SK-N-SH (cell line): ENCODE measurements at regions not wholly inside any gene's neighbourhood (a gene's known extent, or its start where the extent isn't known, plus 50 kb on each side); places are given as distances from the start of the nearest gene placed in this dataset.
A peak's percentile ranks its signal among the peaks of the same experiment; 100 is the strongest.

Experiments used
- CHD2 ChIP-seq: fragments of 150-350 bp; IDR thresholded peaks from 2 replicates; pipeline ENCODE4 v1.6.1; 2018; ENCODE audit warnings: low read length; ENCODE audit not compliant: partially characterized antibody
- EP300 ChIP-seq, 2 experiments: IDR thresholded peaks; 2 replicates each; pipeline versions ENCODE4 v1.4.0 to v1.6.1; 2012; ENCODE audit warnings: borderline replicate concordance in 1 of 2, low read depth in 1 of 2, low read length in 1 of 2
- MXI1 ChIP-seq: IDR thresholded peaks from 2 replicates; pipeline ENCODE4 v1.6.1; 2012; ENCODE audit warnings: mild to moderate bottlenecking, low read depth, low read length, improper control_type of control experiment
- NFIC ChIP-seq: IDR thresholded peaks from 2 replicates; pipeline ENCODE4 v1.4.0; 2012; ENCODE audit warnings: borderline replicate concordance
- RFX5 ChIP-seq: IDR thresholded peaks from 2 replicates; pipeline ENCODE4 v1.6.1; 2012; ENCODE audit warnings: mild to moderate bottlenecking, improper control_type of control experiment, low read length
- SMC3 ChIP-seq: IDR thresholded peaks from 2 replicates; pipeline ENCODE4 v1.6.1; 2012; ENCODE audit warnings: low read depth, low read length, improper control_type of control experiment
- TAF1 ChIP-seq: IDR thresholded peaks from 2 replicates; pipeline ENCODE4 v1.6.1; 2012; ENCODE audit warnings: low read depth, mild to moderate bottlenecking, low read length, moderate library complexity, borderline replicate concordance
- TEAD4 ChIP-seq: IDR thresholded peaks from 2 replicates; pipeline ENCODE4 v1.4.0; 2012; ENCODE audit warnings: mild to moderate bottlenecking, borderline replicate concordance; ENCODE audit not compliant: insufficient read depth
- TF ChIP-seq, protein P1 (sequence below): fragments of 200-600 bp; sonication (generic); IDR thresholded peaks from 2 replicates; pipeline ENCODE4 v1.6.1; 2017; ENCODE audit warnings: antibody characterized with exemption, mild to moderate bottlenecking, moderate library complexity
- TF ChIP-seq, protein P2 (sequence below): fragments of 150-350 bp; IDR thresholded peaks from 2 replicates; pipeline ENCODE4 v1.6.1; 2017; ENCODE audit warnings: antibody characterized with exemption, low read length, low read depth, borderline replicate concordance
- TF ChIP-seq, protein P3 (sequence below): IDR thresholded peaks from 2 replicates; pipeline ENCODE4 v1.4.0; 2012; ENCODE audit warnings: low read depth

GRCh38 chr4:180150818-180151217 is 2092.4 kb upstream of the TENM3 start:
- TF ChIP-seq, protein P1, sequence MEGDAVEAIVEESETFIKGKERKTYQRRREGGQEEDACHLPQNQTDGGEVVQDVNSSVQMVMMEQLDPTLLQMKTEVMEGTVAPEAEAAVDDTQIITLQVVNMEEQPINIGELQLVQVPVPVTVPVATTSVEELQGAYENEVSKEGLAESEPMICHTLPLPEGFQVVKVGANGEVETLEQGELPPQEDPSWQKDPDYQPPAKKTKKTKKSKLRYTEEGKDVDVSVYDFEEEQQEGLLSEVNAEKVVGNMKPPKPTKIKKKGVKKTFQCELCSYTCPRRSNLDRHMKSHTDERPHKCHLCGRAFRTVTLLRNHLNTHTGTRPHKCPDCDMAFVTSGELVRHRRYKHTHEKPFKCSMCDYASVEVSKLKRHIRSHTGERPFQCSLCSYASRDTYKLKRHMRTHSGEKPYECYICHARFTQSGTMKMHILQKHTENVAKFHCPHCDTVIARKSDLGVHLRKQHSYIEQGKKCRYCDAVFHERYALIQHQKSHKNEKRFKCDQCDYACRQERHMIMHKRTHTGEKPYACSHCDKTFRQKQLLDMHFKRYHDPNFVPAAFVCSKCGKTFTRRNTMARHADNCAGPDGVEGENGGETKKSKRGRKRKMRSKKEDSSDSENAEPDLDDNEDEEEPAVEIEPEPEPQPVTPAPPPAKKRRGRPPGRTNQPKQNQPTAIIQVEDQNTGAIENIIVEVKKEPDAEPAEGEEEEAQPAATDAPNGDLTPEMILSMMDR: peak; percentile 63
- no peak for TF ChIP-seq EP300 (IDR thresholded peaks at IDR 0.05; ENCODE audit: borderline replicate concordance in 1 of 2, low read depth in 1 of 2, low read length in 1 of 2)
- TF ChIP-seq, protein P2, sequence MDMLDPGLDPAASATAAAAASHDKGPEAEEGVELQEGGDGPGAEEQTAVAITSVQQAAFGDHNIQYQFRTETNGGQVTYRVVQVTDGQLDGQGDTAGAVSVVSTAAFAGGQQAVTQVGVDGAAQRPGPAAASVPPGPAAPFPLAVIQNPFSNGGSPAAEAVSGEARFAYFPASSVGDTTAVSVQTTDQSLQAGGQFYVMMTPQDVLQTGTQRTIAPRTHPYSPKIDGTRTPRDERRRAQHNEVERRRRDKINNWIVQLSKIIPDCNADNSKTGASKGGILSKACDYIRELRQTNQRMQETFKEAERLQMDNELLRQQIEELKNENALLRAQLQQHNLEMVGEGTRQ: no peak
- no peak for TF ChIP-seq TEAD4
- TF ChIP-seq, protein P3, sequence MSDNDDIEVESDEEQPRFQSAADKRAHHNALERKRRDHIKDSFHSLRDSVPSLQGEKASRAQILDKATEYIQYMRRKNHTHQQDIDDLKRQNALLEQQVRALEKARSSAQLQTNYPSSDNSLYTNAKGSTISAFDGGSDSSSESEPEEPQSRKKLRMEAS: no peak
- no peak for TF ChIP-seq RFX5
- no peak for TF ChIP-seq CHD2
- no peak for TF ChIP-seq NFIC
- TF ChIP-seq TAF1: no peak
- TF ChIP-seq SMC3: no peak
- no peak for TF ChIP-seq MXI1
